K562 (cell line): ENCODE measurements at regions not wholly inside any gene's neighbourhood (a gene's known extent, or its start where the extent isn't known, plus 50 kb on each side); places are given as distances from the start of the nearest gene placed in this dataset.

Experiments
- ATF1 ChIP-seq, 2 experiments: fragments of 450-650 bp in 1 of 2; IDR thresholded peaks; 2 replicates each; pipeline ENCODE4 v1.6.1; 2016; ENCODE audit warnings: missing compliant biosample characterization in 1 of 2, missing genetic modification characterization in 1 of 2
- FOXA1 ChIP-seq: fragments of 450-650 bp; IDR thresholded peaks from 2 replicates; pipeline ENCODE4 v1.6.1; 2016; ENCODE audit warnings: mild to moderate bottlenecking, borderline replicate concordance
- FOXP1 ChIP-seq: sonication (generic); formaldehyde crosslinking; IDR thresholded peaks from 2 replicates; pipeline ENCODE4 v1.8.0; 2022; ENCODE audit warnings: mild to moderate bottlenecking, missing genetic modification reagents
- HDAC2 ChIP-seq: fragments of 450-650 bp; IDR thresholded peaks from 2 replicates; pipeline ENCODE4 v1.6.1; 2016; ENCODE audit warnings: mild to moderate bottlenecking
- HDAC8 ChIP-seq: fragments of 450-650 bp; IDR thresholded peaks from 2 replicates; pipeline ENCODE4 v1.6.1; 2016; ENCODE audit warnings: mild to moderate bottlenecking, missing genetic modification characterization, moderate library complexity, missing compliant biosample characterization
- MAFF ChIP-seq: IDR thresholded peaks from 2 replicates; pipeline ENCODE4 v1.6.1; 2012; ENCODE audit warnings: low read length, improper control_type of control experiment
- MYBL2 ChIP-seq, 2 experiments: fragments of 450-650 bp in 1 of 2; sonication (generic) in 1 of 2; formaldehyde crosslinking in 1 of 2; IDR thresholded peaks; 2 replicates each; pipeline versions ENCODE4 v1.6.1 to v1.8.1; 2017 to 2022; ENCODE audit warnings: borderline replicate concordance in 1 of 2, inconsistent platforms in 1 of 2, low read depth in 1 of 2, mild to moderate bottlenecking in 1 of 2, missing genetic modification reagents in 1 of 2, moderate library complexity in 1 of 2
- POLR2AphosphoS5 ChIP-seq: IDR thresholded peaks from 2 replicates; pipeline ENCODE4 v1.6.1; 2011; ENCODE audit warnings: mild to moderate bottlenecking, low read depth, low read length, moderate library complexity; ENCODE audit not compliant: control insufficient read depth, insufficient read depth
- TF ChIP-seq, protein P1 (sequence below), 3 experiments: IDR thresholded peaks in 2 of 3; conservative IDR thresholded peaks in 1 of 3; 2 replicates each; pipeline ENCODE4 v1.5.1; 2011 to 2012; ENCODE audit warnings: low read length in 3 of 3, mild to moderate bottlenecking in 3 of 3, control low read depth in 2 of 3, improper control_type of control experiment in 1 of 3, inconsistent platforms in 1 of 3, low read depth in 1 of 3, mixed read lengths in 1 of 3, moderate library complexity in 1 of 3; ENCODE audit not compliant: insufficient read depth in 2 of 3
- TF ChIP-seq, protein P2 (sequence below): sonication (generic); formaldehyde crosslinking; IDR thresholded peaks from 2 replicates; pipeline ENCODE4 v1.9.0; 2022; ENCODE audit warnings: mild to moderate bottlenecking, missing genetic modification reagents

DNA sequence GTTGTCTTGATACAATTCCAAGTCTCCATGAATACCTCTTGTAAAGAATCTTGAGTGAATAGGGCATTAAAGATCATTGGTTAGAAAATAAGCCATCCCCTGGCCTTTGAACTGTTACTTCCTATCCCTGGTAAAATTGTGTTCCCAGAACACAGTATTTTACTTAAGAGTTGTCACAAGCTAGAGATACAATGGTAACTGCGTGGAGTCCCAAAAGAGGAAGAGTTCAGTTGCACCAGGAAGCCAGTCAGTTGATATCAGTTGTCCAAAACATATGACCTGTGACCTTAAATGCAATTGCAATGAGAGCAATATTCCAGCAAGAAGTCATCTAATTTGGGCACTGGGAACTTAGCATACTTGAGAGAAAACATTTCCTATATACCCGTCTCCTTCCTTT lies 117.3 kb downstream of the NEDD1 start:
- no peak for TF ChIP-seq MYBL2 (IDR thresholded peaks at IDR 0.05; ENCODE audit: low read depth)
- no peak for TF ChIP-seq MYBL2 (CRISPR knock-in tag; IDR thresholded peaks at IDR 0.05; ENCODE audit: borderline replicate concordance)
- no peak for TF ChIP-seq FOXA1
- TF ChIP-seq FOXP1 (CRISPR knock-in tag) = no peak
- no peak for TF ChIP-seq HDAC8 (tag)
- TF ChIP-seq, protein P1, sequence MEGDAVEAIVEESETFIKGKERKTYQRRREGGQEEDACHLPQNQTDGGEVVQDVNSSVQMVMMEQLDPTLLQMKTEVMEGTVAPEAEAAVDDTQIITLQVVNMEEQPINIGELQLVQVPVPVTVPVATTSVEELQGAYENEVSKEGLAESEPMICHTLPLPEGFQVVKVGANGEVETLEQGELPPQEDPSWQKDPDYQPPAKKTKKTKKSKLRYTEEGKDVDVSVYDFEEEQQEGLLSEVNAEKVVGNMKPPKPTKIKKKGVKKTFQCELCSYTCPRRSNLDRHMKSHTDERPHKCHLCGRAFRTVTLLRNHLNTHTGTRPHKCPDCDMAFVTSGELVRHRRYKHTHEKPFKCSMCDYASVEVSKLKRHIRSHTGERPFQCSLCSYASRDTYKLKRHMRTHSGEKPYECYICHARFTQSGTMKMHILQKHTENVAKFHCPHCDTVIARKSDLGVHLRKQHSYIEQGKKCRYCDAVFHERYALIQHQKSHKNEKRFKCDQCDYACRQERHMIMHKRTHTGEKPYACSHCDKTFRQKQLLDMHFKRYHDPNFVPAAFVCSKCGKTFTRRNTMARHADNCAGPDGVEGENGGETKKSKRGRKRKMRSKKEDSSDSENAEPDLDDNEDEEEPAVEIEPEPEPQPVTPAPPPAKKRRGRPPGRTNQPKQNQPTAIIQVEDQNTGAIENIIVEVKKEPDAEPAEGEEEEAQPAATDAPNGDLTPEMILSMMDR (IDR thresholded peaks at IDR 0.05 in 2 of 3, conservative IDR thresholded peaks at IDR 0.05 in 1 of 3; ENCODE audit: insufficient read depth in 2 of 3, low read depth in 1 of 3, low read length in 3 of 3) = no peak
- no peak for TF ChIP-seq MAFF
- TF ChIP-seq, protein P2, sequence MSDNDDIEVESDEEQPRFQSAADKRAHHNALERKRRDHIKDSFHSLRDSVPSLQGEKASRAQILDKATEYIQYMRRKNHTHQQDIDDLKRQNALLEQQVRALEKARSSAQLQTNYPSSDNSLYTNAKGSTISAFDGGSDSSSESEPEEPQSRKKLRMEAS (CRISPR knock-in tag) = no peak
- TF ChIP-seq POLR2AphosphoS5 = no peak
- TF ChIP-seq ATF1 (CRISPR knock-in tag; IDR thresholded peaks at IDR 0.05) = no peak
- no peak for TF ChIP-seq ATF1 (tag; IDR thresholded peaks at IDR 0.05)
- TF ChIP-seq HDAC2 = no peak
